ENCODE measurements at regions not wholly inside any gene's neighbourhood (a gene's known extent, or its start where the extent isn't known, plus 50 kb on each side); places are given as distances from the start of the nearest gene placed in this dataset.

DNA sequence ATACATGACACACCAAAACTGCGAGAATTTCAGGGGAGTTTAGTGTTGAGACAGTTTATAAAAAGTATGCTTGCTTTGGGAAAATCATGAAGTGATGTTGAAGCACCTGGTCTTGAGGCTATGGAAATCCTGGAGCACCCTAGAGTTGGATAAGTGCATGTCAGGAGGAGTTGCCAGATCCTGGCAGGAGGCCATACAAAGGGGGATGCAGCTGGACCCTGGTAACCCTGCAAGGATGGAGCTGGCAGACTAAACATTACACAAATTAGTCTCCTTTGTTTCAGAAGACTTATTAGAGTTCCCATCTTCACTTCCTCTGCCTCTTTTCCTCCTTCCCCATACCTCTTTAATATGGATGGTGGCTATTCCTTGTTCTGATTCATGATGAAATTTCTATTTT is 907.0 kb downstream of the BCL11B start:
- H3K4me3 Mint-ChIP-seq, result no peak overlapping the region
- H3K27ac Mint-ChIP-seq, result no peak overlapping the region
- H3K9me3 Mint-ChIP-seq, result peaks cover 74% of the 10 kb centered on the region
- no peaks in the 10 kb centered on the region for H3K4me1 Mint-ChIP-seq (ENCODE audit: low read depth)
- no peak for TF ChIP-seq CTCF (IDR thresholded peaks at IDR 0.05)
- DNase-seq, result no peak
- H3K36me3 Mint-ChIP-seq (ENCODE audit: low read depth), result peaks cover 20% of the 10 kb centered on the region
- H3K27me3 Mint-ChIP-seq (ENCODE audit: insufficient read depth), result peaks cover 1% of the 10 kb centered on the region; the same call in 1 of the 2 replicates

DNA sequence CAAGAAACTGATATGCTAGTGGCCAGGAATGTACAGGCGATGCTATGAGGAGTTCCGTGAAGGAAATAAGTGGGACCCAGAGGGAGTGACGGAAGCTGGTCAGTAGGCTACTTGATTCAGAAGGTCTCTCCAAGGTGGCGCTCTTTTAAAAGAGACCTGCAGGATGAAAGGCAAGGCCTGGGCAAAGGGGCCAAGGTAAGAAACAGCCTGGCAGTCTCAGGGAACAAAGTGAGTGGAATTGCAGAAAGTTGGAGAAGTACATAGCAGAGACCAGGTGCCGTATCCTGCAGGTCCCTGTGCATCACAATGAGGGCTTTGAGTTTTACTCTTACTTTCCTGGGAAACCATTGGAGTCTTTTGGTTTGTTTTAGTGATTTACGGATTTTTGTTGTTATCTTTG is 905.6 kb downstream of the BCL11B start:
- H3K4me3 Mint-ChIP-seq, result no peak overlapping the region
- no peak overlapping the region for H3K27ac Mint-ChIP-seq
- TF ChIP-seq CTCF (IDR thresholded peaks at IDR 0.05), result no peak
- DNase-seq, result no peak
- H3K27me3 Mint-ChIP-seq (ENCODE audit: insufficient read depth), result peaks cover 1% of the 10 kb centered on the region; the same call in 1 of the 2 replicates
- H3K4me1 Mint-ChIP-seq (ENCODE audit: low read depth), result no peaks in the 10 kb centered on the region
- peaks cover 76% of the 10 kb centered on the region for H3K9me3 Mint-ChIP-seq
- H3K36me3 Mint-ChIP-seq (ENCODE audit: low read depth), result peaks cover 12% of the 10 kb centered on the region

DNA sequence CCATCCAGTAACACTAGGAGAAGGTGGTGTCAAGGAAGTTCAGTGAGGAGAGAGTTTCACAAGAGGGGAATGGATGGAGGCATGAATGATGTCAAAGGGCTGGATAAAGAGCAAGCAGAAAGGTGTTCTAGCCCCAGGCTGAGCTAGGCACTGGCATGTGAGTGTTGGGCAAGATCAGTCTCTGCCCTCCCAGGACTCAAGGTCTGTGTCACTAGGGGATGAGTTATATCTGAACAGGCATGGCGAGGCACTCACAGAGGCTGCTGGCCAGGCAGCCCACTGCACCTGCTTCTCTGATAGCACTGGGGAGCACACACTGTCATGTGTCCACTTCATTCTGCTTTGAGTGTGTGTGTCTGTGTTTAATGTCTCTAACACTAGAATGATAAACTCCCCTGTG is 903.8 kb downstream of the BCL11B start:
- peaks cover 78% of the 10 kb centered on the region for H3K9me3 Mint-ChIP-seq
- no peak overlapping the region for H3K27ac Mint-ChIP-seq
- H3K36me3 Mint-ChIP-seq (ENCODE audit: low read depth), result peaks cover 12% of the 10 kb centered on the region
- no peaks in the 10 kb centered on the region for H3K4me1 Mint-ChIP-seq (ENCODE audit: low read depth)
- peaks cover 1% of the 10 kb centered on the region; the same call in 1 of the 2 replicates for H3K27me3 Mint-ChIP-seq (ENCODE audit: insufficient read depth)
- no peak for TF ChIP-seq CTCF (IDR thresholded peaks at IDR 0.05)
- no peak for DNase-seq
- H3K4me3 Mint-ChIP-seq, result no peak overlapping the region

- peaks cover 12% of the 10 kb centered on the region for H3K36me3 Mint-ChIP-seq (ENCODE audit: low read depth)
- no peak for TF ChIP-seq CTCF (IDR thresholded peaks at IDR 0.05)
- peaks cover 1% of the 10 kb centered on the region; the same call in 1 of the 2 replicates for H3K27me3 Mint-ChIP-seq (ENCODE audit: insufficient read depth)
- H3K4me3 Mint-ChIP-seq, result no peak overlapping the region
- H3K4me1 Mint-ChIP-seq (ENCODE audit: low read depth), result no peaks in the 10 kb centered on the region
- no peak overlapping the region for H3K27ac Mint-ChIP-seq
- no peak for DNase-seq
- peaks cover 76% of the 10 kb centered on the region for H3K9me3 Mint-ChIP-seq
These were observed 903.1 kb downstream of the BCL11B start for GRCh38 chr14:98368916-98369315.

GRCh38 chr14:98369344-98369743 is 902.7 kb downstream of the BCL11B start:
- Mint-ChIP-seq H3K4me3 (no peak overlapping the region), H3K27me3 (ENCODE audit: insufficient read depth) (peaks cover 1% of the 10 kb centered on the region; the same call in 1 of the 2 replicates), H3K27ac (no peak overlapping the region), H3K36me3 (ENCODE audit: low read depth) (peaks cover 12% of the 10 kb centered on the region), H3K9me3 (peaks cover 81% of the 10 kb centered on the region), H3K4me1 (ENCODE audit: low read depth) (no peaks in the 10 kb centered on the region)
- TF ChIP-seq CTCF (IDR thresholded peaks at IDR 0.05), result no peak
- DNase-seq, result no peak

GRCh38 chr14:98370352-98370751 is 901.6 kb downstream of the BCL11B start:
- Mint-ChIP-seq H3K9me3 (peaks cover 83% of the 10 kb centered on the region), H3K27ac (no peak overlapping the region), H3K27me3 (ENCODE audit: insufficient read depth) (peaks cover 1% of the 10 kb centered on the region; the same call in 1 of the 2 replicates), H3K36me3 (ENCODE audit: low read depth) (peaks cover 12% of the 10 kb centered on the region), H3K4me1 (ENCODE audit: low read depth) (no peaks in the 10 kb centered on the region), H3K4me3 (no peak overlapping the region)
- no peak for TF ChIP-seq CTCF (IDR thresholded peaks at IDR 0.05)
- DNase-seq, result no peak
